ENCODE measurements at regions not wholly inside any gene's neighbourhood (a gene's known extent, or its start where the extent isn't known, plus 50 kb on each side); places are given as distances from the start of the nearest gene placed in this dataset.

DNA sequence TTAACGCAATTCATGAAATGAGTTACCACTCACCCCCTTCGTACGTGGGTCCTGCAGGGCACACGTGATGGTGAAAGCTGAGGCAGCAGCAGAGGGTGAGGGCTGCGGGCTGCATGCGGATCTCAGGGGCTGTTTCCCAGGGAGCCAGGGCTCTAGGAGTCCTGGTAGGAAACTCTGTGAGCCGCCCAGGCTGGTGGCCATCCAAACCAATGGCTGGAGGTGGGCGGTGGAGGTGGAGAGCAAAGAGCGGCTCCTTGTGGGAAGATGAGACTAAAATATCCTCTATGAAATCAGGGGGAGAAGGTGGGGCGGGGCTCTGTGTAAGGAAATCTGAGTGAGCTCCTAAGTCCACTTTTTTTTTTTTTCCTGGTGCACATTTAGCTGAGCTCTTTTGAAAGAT is 120.1 kb upstream of the SLC1A4 start:
- TF ChIP-seq, protein P1, sequence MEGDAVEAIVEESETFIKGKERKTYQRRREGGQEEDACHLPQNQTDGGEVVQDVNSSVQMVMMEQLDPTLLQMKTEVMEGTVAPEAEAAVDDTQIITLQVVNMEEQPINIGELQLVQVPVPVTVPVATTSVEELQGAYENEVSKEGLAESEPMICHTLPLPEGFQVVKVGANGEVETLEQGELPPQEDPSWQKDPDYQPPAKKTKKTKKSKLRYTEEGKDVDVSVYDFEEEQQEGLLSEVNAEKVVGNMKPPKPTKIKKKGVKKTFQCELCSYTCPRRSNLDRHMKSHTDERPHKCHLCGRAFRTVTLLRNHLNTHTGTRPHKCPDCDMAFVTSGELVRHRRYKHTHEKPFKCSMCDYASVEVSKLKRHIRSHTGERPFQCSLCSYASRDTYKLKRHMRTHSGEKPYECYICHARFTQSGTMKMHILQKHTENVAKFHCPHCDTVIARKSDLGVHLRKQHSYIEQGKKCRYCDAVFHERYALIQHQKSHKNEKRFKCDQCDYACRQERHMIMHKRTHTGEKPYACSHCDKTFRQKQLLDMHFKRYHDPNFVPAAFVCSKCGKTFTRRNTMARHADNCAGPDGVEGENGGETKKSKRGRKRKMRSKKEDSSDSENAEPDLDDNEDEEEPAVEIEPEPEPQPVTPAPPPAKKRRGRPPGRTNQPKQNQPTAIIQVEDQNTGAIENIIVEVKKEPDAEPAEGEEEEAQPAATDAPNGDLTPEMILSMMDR (IDR thresholded peaks at IDR 0.05) = no peak
- Histone ChIP-seq H3K4me3 (no peak overlapping the region), H3K4me1 (peaks cover 10% of the 10 kb centered on the region), H3K27me3 (no peaks in the 10 kb centered on the region), H3K9me3 (no peaks in the 10 kb centered on the region), H3K36me3 (no peaks in the 10 kb centered on the region), H3K27ac (no peak overlapping the region)
- intact Hi-C loops (cut with DNase I) = loop anchor here (5.0 to 10.0 kb wide), 2 partner anchors 224 to 282 kb away; no protein-coding TSS in a partner anchor
- ATAC-seq = no peak
- no peak for DNase-seq

DNA sequence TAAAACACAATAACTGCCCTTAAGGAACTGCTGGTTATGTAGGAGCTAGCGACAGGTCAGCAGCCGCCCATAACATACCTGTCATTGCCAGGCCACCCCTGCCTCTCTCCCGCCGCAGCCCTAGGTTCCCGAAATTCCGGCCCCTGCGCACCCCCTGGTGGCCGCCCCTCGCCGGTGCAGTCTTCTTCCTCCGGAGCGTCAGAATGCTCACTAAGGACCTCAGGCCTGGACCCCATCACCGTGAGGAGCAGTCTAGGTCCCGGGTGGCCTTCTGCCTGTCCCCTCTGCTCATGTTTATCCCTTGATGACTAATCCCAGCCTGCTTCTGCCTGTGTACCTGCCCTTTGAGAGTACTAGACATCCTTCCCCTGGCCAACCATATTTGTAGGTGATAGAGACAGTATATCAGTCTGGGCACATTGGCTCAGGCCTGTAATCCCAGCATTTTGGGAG is 115.7 kb upstream of the SLC1A4 start:
- no peaks in the 10 kb centered on the region for H3K9me3 ChIP-seq
- peak; percentile 98 for ATAC-seq
- intact Hi-C loops (cut with DNase I) = no loop called here
- TF ChIP-seq, protein P1 (IDR thresholded peaks at IDR 0.05) = peak; percentile 98
- peak overlapping the region; percentile 20 for H3K4me3 ChIP-seq
- H3K27ac ChIP-seq = no peak overlapping the region
- H3K36me3 ChIP-seq = no peaks in the 10 kb centered on the region
- H3K27me3 ChIP-seq = no peaks in the 10 kb centered on the region
- peak; percentile 91 for DNase-seq
- H3K4me1 ChIP-seq = peaks cover 6% of the 10 kb centered on the region

DNA sequence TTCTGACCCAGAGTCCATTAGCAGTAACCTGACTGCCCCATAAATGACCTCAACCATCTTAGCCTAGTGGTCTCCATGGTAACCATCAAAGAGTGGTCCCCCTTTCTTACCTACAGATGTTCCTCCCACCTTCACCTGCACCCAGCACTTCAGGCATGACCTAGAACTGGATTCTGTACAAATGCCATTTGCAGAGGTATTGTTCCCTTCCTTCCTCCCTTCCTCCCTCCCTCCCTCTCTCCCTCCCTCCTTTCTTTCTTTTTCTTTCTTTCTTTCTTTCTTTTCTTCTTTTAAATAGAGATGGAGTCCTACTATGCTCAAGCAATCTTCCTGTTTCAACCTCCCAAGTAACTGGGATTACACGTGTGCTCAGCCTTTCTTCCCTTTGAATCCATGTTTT is 114.6 kb upstream of the SLC1A4 start:
- TF ChIP-seq, protein P1 (IDR thresholded peaks at IDR 0.05) = no peak
- intact Hi-C loops (cut with DNase I) = no loop called here
- Histone ChIP-seq H3K27ac (no peak overlapping the region), H3K4me1 (peaks cover 6% of the 10 kb centered on the region), H3K27me3 (no peaks in the 10 kb centered on the region), H3K36me3 (no peaks in the 10 kb centered on the region), H3K4me3 (no peak overlapping the region), H3K9me3 (no peaks in the 10 kb centered on the region)
- no peak for ATAC-seq
- DNase-seq = no peak

DNA sequence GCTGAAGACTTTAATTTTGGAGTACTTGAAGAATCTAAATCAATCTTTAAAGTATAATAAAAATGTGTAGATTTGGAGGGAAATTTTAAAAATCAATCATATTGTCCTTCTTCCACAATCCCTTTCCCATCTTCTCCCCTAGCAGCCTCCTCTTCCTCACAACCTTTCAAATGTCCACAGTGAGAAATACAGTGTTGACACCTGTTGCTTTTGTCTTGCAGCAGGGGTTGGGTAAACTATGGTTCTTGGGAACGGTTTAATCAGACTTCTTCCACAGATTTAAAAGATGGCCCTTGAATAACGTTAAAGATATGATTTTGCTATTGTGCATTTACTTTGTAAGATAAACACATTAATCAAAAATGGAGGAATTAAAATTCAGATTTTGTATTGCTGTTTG is 113.8 kb upstream of the SLC1A4 start:
- no peak for DNase-seq
- ATAC-seq = no peak

DNA sequence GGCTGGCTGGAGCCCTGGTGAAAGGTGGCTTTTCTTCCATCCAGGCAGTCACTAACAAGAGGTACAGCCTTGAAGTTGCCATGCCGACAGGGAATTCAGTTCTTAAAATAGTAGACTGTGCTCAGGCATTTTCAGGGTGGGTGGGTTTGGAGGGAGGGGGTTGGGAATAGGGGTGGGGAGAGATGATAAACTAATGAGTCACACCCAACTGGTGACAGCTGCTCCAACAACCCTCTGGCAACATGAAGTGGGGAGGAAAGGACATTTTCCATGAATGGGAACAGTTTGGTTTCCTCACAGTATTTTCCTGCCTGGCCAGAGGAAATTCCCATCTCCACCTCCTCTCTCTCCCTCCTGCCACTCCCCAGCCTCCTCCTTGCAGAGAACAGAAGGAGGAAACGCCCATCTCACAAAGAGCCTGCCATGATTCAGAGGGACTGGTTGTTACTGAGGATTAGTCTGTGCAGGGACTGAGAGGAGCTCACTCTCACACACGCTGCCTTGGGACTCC is 113.0 kb upstream of the SLC1A4 start:
- H3K27me3 ChIP-seq = no peaks in the 10 kb centered on the region
- intact Hi-C loops (cut with DNase I) = no loop called here
- DNase-seq (no peak), ATAC-seq (peak; percentile 54)
- no peak overlapping the region for H3K27ac ChIP-seq
- no peaks in the 10 kb centered on the region for H3K9me3 ChIP-seq
- TF ChIP-seq, protein P1 (IDR thresholded peaks at IDR 0.05) = no peak
- H3K4me1 ChIP-seq = peaks cover 6% of the 10 kb centered on the region
- H3K36me3 ChIP-seq = no peaks in the 10 kb centered on the region
- H3K4me3 ChIP-seq = no peak overlapping the region

More for the DNA sequence above, 113.8 kb upstream of the SLC1A4 start:
- Histone ChIP-seq H3K9me3 (no peaks in the 10 kb centered on the region), H3K4me1 (peaks cover 6% of the 10 kb centered on the region), H3K27me3 (no peaks in the 10 kb centered on the region), H3K27ac (no peak overlapping the region), H3K36me3 (no peaks in the 10 kb centered on the region), H3K4me3 (no peak overlapping the region)
- TF ChIP-seq, protein P1 (IDR thresholded peaks at IDR 0.05) = no peak
- intact Hi-C loops (cut with DNase I) = no loop called here

DNA sequence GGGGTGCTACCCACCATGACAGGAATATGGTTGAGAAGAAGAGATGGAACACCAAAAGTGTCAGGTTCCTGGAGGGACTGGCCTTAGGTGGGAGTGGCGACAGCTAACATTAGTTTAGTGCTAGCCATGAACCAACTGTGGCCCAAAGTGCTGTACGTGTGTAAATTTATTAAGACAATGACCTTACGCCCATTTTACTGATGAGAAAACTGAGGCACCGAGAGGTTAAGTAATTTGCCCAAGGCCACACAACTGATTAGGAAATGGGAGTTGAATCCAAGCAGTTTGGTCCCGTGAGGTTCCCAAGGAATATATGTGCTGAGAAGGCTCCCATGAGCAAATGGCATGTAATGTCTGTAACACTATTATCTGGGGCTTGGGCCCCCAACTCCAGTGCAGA is 109.5 kb upstream of the SLC1A4 start:
- no peak overlapping the region for H3K4me3 ChIP-seq
- intact Hi-C loops (cut with DNase I) = no loop called here
- TF ChIP-seq, protein P1 (IDR thresholded peaks at IDR 0.05) = no peak
- no peaks in the 10 kb centered on the region for H3K36me3 ChIP-seq
- DNase-seq = no peak
- no peak overlapping the region for H3K27ac ChIP-seq
- no peak for ATAC-seq
- no peaks in the 10 kb centered on the region for H3K27me3 ChIP-seq
- H3K4me1 ChIP-seq = no peaks in the 10 kb centered on the region
- H3K9me3 ChIP-seq = no peaks in the 10 kb centered on the region

All from upper lobe of right lung (tissue), 1 donor.